Stimulated activated CD8-positive, alpha-beta memory T cell treated with anti-CD3 and anti-CD28 coated beads, Interleukin-15, amount 100 ng/mL, for 24 hours (primary cell): ENCODE measurements at regions not wholly inside any gene's neighbourhood (a gene's known extent, or its start where the extent isn't known, plus 50 kb on each side); places are given as distances from the start of the nearest gene placed in this dataset.

Experiments
- DNase-seq: peaks from one replicate; pipeline ENCODE4 v3.0.0-alpha.2; 2020; ENCODE audit warnings: low read depth

- no peak for DNase-seq
These were observed 150.1 kb downstream of the SOX11 start for GRCh38 chr2:5842326-5842725.

DNA sequence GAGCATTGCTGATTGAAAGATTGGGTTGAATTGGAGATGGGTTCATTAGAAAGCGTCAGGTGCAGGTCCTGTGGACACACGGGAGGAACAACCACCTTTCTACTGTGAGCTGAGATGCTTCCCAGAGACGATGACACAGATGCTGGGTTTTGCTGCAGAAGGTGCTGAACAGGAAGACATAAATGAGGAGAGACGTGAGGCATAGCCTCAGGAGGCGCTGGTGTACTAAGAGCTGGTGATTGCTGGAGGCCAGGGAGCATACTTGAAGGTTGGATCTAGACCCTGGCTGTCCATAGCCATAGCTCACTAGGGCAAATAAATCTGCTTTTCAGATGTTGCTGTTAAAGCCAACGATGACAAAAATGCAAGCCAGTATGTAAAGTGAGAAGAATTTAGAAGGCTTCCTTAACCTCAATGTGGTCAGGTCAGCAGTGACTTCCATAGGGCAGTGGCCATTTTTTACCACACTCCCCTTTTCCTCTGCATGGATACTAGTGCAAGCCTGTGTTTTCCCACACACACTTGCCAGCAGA, 153.7 kb downstream of the SOX11 start:
- no peak for DNase-seq

GRCh38 chr2:5846881-5847280, 154.7 kb downstream of the SOX11 start:
- no peak for DNase-seq

DNA sequence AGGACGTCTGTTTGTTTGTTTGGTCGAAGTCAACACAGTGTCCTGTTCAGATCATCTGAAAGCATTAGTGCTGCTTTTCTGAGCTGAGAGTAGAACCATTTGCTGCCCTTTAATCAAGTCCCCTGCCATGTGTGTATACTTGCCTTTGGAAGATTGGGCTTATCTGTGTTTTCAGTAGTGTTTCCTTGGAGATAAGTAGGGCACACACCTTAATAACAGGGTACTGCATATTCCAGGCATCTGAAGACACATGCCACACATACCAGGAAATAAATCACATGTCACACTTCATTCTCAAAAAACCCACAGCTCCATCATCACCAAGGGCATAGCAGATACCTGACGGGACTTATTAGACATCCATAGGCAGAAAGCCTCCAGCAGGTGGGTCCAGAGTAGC, 157.4 kb downstream of the SOX11 start:
- no peak for DNase-seq

GRCh38 chr2:5851410-5851809, 159.2 kb downstream of the SOX11 start:
- DNase-seq = no peak

GRCh38 chr2:5854797-5855196, 162.6 kb downstream of the SOX11 start:
- DNase-seq = no peak

DNA sequence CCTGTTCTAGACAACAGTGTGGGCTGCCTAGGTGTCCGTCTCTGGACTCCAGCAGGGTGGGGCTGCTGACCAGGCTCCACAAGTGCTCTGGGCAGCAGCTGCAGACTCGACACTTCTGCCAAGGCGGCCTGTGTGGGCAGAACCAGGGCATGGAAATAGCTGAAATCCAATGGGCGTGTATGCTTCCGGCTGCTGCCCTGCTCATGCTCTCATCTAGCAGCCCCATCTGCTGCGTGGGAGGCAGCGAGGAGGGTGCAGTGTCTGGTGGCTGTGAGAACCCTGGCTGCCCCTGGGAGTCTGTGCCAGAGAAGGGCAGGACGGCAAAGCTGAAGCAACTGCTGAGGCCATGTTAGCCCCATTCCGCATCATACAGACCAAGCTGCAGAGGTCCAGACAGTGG, 174.9 kb downstream of the SOX11 start:
- DNase-seq = no peak

GRCh38 chr2:5868931-5869330, 176.7 kb downstream of the SOX11 start:
- DNase-seq = no peak

- no peak for DNase-seq
These were observed 177.8 kb downstream of the SOX11 start for GRCh38 chr2:5869936-5870335.

- no peak for DNase-seq
These were observed 185.2 kb downstream of the SOX11 start for GRCh38 chr2:5877360-5877759.

GRCh38 chr2:5885451-5886173, 193.4 kb downstream of the SOX11 start:
- no peak for DNase-seq

- DNase-seq = no peak
These were observed 194.3 kb downstream of the SOX11 start for GRCh38 chr2:5886462-5886861.

- no peak for DNase-seq
These were observed 195.9 kb downstream of the SOX11 start for GRCh38 chr2:5888126-5888525.

DNA sequence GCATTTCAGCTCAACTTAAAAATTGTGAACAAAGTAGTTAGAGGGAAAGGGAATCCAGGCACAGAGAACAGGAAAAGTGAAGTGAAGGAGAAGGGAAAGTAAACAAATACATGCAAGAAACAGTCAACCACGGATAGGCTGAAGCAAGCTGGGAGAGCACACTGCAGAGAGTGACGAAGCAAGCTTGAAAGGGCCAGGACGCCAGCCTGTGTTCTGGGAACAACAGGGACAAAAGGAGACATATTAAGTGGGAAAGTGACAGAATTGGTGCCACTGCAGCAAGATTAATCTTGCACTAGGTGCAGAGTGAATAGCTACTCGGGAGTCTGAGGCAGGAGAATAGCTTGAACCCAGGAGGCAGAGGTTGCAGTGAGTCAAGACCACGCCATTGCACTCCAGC, 197.3 kb downstream of the SOX11 start:
- no peak for DNase-seq

DNA sequence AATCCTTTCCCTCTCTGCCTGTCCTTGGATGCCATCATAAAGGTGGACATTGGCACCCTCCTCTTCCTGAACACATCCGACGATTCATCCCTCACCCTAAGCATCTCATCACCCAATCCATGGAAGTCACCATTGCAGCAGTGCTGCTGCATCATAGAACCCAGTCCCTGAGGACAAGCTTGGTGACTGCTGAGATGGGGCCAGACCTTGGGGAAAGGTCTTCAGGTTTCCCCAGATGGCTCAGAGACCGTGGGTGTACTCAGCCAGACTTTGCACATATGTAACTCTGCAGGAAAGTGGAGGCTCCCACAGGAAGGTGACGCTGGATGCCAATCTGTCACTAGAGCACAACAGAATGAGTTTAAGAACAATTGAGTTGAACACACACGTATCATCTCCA, 202.2 kb downstream of the SOX11 start:
- DNase-seq = no peak

DNA sequence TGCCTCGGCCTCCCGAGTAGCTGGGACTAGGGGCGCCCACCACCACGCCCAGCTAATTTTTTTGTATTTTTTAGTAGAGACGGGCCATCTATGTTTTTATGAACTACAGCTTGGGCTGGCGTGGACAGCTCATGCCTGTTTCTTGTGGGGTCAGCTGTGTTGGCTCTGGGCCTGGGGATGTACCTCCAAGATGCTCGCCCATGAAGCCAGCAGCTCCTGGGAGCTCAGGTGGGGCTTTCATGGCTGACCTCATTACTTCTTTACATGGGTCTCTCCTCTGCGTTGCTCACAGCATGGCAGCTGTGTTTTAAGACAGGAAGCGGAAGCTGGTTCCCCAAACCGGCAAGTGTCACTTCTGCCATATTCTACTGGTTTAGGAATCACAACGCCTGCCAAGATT, 203.1 kb downstream of the SOX11 start:
- no peak for DNase-seq

DNA sequence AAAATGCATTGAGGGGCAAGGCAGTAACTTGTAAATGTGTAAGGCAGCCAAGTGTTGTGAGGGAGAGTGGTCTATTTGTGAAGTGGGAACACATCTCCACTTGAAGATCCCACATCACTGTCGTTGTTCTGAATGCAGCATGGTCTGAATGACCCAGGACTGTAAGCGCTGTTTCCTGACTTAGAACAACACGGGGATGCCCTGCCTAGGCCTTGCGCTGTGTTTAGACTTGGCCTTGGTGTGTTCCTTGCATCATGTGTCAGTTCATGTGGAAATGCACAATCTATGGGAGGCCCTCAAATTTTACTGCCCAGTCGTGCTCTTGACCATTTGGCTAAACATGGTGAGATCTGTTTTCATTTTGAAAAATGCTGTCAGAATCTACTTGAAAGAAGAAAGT, 205.1 kb downstream of the SOX11 start:
- no peak for DNase-seq

DNA sequence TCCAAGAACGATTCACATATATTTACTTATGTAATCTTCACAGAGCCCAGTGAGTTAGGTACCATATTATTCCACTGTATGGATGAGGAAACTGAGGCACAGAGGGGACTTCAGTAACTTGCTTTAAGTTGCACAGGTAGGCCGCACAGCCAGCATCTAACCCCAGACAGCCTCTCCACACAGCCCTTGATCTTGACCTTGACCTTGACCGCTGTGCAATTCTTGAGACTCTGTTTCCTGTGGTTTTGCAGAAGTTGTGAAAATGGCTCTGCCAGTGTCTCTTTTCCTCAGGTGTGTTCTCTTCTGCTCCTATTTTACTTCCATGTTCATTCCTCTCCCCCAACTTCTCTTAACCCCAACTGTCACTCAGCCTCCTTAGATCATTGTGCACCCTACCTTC, 206.5 kb downstream of the SOX11 start:
- no peak for DNase-seq

GRCh38 chr2:5905661-5906060, 213.5 kb downstream of the SOX11 start:
- DNase-seq = no peak

DNA sequence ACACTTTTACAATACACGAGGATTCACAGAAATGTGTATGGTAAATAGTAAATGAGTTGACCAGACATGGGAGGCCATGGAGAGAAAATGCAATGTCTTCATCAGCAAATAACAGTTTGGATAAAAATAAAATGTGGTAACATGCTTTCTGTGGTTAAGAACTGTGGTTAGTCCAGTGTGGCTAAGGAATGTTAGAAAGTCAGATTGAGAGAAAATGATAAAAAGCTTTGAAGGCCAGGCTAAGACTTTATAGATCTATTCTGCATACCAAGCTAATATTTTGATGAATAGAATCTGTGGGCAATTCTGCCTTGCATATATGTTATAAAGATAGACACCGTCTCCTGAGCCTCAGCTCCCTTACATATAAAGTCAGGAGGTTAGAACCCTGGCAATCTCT, 215.9 kb downstream of the SOX11 start:
- DNase-seq = no peak

DNA sequence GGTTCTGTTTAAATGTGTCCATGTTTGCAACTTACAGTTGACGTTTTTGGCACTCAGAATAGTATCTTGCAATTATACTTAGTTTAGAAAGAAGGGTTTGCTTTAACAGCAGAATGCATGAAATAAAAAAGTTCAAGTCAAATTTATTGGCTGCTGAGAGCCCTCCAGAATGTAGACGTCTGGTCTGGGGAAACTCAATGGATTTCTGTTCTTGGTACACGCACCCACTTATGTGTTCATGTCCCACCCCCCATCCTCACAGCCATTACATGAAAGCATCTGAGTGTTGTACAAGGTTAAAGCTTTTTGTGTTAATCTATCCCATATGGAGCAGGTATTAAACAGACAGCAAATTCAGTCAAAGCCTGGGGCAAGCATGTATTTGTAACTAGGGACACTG, 219.5 kb downstream of the SOX11 start:
- no peak for DNase-seq

GRCh38 chr2:5913711-5914395, 221.7 kb downstream of the SOX11 start:
- DNase-seq = no peak

- no peak for DNase-seq
These were observed 222.8 kb downstream of the SOX11 start for GRCh38 chr2:5914811-5915611.
